ENCODE measurements at regions not wholly inside any gene's neighbourhood (a gene's known extent, or its start where the extent isn't known, plus 50 kb on each side); places are given as distances from the start of the nearest gene placed in this dataset.

DNA sequence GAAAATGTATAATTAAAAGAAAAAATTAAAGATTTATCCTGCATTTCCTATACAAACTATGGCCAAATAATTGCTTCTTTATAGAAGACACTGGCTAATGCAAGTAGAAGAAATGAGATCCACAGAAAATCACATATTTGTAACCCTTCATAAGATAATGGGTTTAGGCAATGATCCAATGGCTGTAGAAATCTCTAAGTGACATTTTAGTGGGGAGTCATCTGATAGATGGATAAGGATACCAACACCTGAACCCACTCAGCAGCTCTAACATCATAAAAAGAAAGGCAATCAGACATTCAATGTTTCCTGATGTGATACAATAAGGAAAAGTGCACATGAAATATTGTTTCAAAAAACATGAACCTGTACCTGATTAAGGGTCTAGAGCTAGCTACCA is 297.5 kb downstream of the CXCL12 start:
- no peak overlapping the region for H3K4me3 ChIP-seq (replicated peaks in 1 of 2; ENCODE audit: low read depth in 1 of 2, low read length in 2 of 2)
- H3K27ac ChIP-seq (ENCODE audit: low read depth, low read length) = no peak overlapping the region
- ChIA-PET CTCF (no interaction called here), POLR2A (no interaction called here), RAD21 (ENCODE audit: low non-redundant PET in 1 of 2, low total read pairs in 2 of 2, uncharacterized antibody in 2 of 2, unreplicated experiment in 2 of 2) (no interaction called here)
- ATAC-seq = no peak
- intact Hi-C loops (cut with micrococcal nuclease) = no loop called here
- H3K9me2 ChIP-seq (ENCODE audit: insufficient read depth) = no peaks in the 10 kb centered on the region
- BruUV-seq (replicated peaks) = no TSS peak
- no peaks in the 10 kb centered on the region for H3K9me3 ChIP-seq (ENCODE audit: control insufficient read depth in 1 of 2, insufficient read depth in 1 of 2, low read depth in 1 of 2, low read length in 2 of 2)
- no peak overlapping the region for H3K4me2 ChIP-seq (ENCODE audit: low read length)
- no peak for TF ChIP-seq EGR1 (IDR thresholded peaks at IDR 0.05; ENCODE audit: low read depth)
- TF ChIP-seq, protein P1, sequence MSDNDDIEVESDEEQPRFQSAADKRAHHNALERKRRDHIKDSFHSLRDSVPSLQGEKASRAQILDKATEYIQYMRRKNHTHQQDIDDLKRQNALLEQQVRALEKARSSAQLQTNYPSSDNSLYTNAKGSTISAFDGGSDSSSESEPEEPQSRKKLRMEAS (IDR thresholded peaks at IDR 0.05) = no peak
- no peak for TF ChIP-seq ELF1 (IDR thresholded peaks at IDR 0.05; ENCODE audit: borderline replicate concordance, low read depth)
- TF ChIP-seq CEBPB (IDR thresholded peaks at IDR 0.05; ENCODE audit: low read depth) = no peak
- TF ChIP-seq, protein P2, sequence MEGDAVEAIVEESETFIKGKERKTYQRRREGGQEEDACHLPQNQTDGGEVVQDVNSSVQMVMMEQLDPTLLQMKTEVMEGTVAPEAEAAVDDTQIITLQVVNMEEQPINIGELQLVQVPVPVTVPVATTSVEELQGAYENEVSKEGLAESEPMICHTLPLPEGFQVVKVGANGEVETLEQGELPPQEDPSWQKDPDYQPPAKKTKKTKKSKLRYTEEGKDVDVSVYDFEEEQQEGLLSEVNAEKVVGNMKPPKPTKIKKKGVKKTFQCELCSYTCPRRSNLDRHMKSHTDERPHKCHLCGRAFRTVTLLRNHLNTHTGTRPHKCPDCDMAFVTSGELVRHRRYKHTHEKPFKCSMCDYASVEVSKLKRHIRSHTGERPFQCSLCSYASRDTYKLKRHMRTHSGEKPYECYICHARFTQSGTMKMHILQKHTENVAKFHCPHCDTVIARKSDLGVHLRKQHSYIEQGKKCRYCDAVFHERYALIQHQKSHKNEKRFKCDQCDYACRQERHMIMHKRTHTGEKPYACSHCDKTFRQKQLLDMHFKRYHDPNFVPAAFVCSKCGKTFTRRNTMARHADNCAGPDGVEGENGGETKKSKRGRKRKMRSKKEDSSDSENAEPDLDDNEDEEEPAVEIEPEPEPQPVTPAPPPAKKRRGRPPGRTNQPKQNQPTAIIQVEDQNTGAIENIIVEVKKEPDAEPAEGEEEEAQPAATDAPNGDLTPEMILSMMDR (IDR thresholded peaks at IDR 0.05 in 2 of 3, conservative IDR thresholded peaks at IDR 0.05 in 1 of 3; ENCODE audit: borderline replicate concordance in 1 of 3, insufficient read depth in 1 of 3, low read depth in 2 of 3, low read length in 2 of 3) = no peak
- TF ChIP-seq, protein P3, sequence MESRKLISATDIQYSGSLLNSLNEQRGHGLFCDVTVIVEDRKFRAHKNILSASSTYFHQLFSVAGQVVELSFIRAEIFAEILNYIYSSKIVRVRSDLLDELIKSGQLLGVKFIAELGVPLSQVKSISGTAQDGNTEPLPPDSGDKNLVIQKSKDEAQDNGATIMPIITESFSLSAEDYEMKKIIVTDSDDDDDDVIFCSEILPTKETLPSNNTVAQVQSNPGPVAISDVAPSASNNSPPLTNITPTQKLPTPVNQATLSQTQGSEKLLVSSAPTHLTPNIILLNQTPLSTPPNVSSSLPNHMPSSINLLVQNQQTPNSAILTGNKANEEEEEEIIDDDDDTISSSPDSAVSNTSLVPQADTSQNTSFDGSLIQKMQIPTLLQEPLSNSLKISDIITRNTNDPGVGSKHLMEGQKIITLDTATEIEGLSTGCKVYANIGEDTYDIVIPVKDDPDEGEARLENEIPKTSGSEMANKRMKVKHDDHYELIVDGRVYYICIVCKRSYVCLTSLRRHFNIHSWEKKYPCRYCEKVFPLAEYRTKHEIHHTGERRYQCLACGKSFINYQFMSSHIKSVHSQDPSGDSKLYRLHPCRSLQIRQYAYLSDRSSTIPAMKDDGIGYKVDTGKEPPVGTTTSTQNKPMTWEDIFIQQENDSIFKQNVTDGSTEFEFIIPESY (IDR thresholded peaks at IDR 0.05; ENCODE audit: extremely low read depth, insufficient replicate concordance, low read length) = no peak
- no peak for TF ChIP-seq RAD21 (IDR thresholded peaks at IDR 0.05; ENCODE audit: low read depth)
- no peak for TF ChIP-seq ZFX (IDR thresholded peaks at IDR 0.05)
- TF ChIP-seq YY1 (IDR thresholded peaks at IDR 0.05; ENCODE audit: extremely low read depth, insufficient replicate concordance, low read depth, low read length) = no peak
- TF ChIP-seq, protein P4, sequence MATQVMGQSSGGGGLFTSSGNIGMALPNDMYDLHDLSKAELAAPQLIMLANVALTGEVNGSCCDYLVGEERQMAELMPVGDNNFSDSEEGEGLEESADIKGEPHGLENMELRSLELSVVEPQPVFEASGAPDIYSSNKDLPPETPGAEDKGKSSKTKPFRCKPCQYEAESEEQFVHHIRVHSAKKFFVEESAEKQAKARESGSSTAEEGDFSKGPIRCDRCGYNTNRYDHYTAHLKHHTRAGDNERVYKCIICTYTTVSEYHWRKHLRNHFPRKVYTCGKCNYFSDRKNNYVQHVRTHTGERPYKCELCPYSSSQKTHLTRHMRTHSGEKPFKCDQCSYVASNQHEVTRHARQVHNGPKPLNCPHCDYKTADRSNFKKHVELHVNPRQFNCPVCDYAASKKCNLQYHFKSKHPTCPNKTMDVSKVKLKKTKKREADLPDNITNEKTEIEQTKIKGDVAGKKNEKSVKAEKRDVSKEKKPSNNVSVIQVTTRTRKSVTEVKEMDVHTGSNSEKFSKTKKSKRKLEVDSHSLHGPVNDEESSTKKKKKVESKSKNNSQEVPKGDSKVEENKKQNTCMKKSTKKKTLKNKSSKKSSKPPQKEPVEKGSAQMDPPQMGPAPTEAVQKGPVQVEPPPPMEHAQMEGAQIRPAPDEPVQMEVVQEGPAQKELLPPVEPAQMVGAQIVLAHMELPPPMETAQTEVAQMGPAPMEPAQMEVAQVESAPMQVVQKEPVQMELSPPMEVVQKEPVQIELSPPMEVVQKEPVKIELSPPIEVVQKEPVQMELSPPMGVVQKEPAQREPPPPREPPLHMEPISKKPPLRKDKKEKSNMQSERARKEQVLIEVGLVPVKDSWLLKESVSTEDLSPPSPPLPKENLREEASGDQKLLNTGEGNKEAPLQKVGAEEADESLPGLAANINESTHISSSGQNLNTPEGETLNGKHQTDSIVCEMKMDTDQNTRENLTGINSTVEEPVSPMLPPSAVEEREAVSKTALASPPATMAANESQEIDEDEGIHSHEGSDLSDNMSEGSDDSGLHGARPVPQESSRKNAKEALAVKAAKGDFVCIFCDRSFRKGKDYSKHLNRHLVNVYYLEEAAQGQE (IDR thresholded peaks at IDR 0.05; ENCODE audit: low read depth) = no peak
- no peak for TF ChIP-seq CBX3 (IDR thresholded peaks at IDR 0.05; ENCODE audit: low read depth)
- no peak for TF ChIP-seq SRF (IDR thresholded peaks at IDR 0.05; ENCODE audit: low read depth)
- TF ChIP-seq SP1 (IDR thresholded peaks at IDR 0.05; ENCODE audit: low read depth) = no peak
- no peak for TF ChIP-seq TCF7L2 (IDR thresholded peaks at IDR 0.05; ENCODE audit: borderline replicate concordance, extremely low read depth, insufficient read depth, insufficient read length)
- TF ChIP-seq EZH2phosphoT487 (IDR thresholded peaks at IDR 0.05; ENCODE audit: borderline replicate concordance) = no peak
- TF ChIP-seq JUND (IDR thresholded peaks at IDR 0.05) = no peak
- TF ChIP-seq, protein P5, sequence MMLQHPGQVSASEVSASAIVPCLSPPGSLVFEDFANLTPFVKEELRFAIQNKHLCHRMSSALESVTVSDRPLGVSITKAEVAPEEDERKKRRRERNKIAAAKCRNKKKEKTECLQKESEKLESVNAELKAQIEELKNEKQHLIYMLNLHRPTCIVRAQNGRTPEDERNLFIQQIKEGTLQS (IDR thresholded peaks at IDR 0.05) = no peak
- TF ChIP-seq POLR2A (IDR thresholded peaks at IDR 0.05; ENCODE audit: borderline replicate concordance, extremely low read depth, insufficient read depth, insufficient read length) = no peak
- TF ChIP-seq ZNF274 (IDR thresholded peaks at IDR 0.05; ENCODE audit: low read depth, low read length) = no peak
- TF ChIP-seq SIN3A (IDR thresholded peaks at IDR 0.05; ENCODE audit: low read depth) = no peak
- H3K9ac ChIP-seq (ENCODE audit: low read length) = no peak overlapping the region
- no peak overlapping the region for H2AFZ ChIP-seq (ENCODE audit: low read depth, low read length, poor library complexity, severe bottlenecking)
- H3K36me3 ChIP-seq (ENCODE audit: control insufficient read depth in 1 of 2, insufficient read depth in 2 of 2, low read length in 2 of 2) = no peaks in the 10 kb centered on the region
- no peaks in the 10 kb centered on the region for H3K4me1 ChIP-seq (ENCODE audit: control insufficient read depth in 1 of 2, insufficient read depth in 2 of 2, low read length in 2 of 2)
- no peaks in the 10 kb centered on the region for H4K20me1 ChIP-seq (ENCODE audit: insufficient read depth)
- no peak for DNase-seq (ENCODE audit: low read depth, low spot score)
- no peaks in the 10 kb centered on the region for H3K79me2 ChIP-seq (ENCODE audit: insufficient read depth, low read length)
- H3K27me3 ChIP-seq (ENCODE audit: insufficient read depth, low read length) = peaks cover 3% of the 10 kb centered on the region; the same call in 1 of the 2 replicates

All from HCT116 (cell line).